Erythroblast (primary cell): ENCODE measurements at regions not wholly inside any gene's neighbourhood (a gene's known extent, or its start where the extent isn't known, plus 50 kb on each side); places are given as distances from the start of the nearest gene placed in this dataset.

Experiments used
- DNase-seq, 2 experiments: peaks; one replicate each; lab custom pipeline; 2025; lab: John Stamatoyannopoulos, UW
- GATA1 ChIP-seq: IDR thresholded peaks from 2 replicates; pipeline ENCODE4 v1.6.1; 2011; ENCODE audit warnings: low read depth, mild to moderate bottlenecking, control low read depth, low read length, moderate library complexity
- POLR2A ChIP-seq: IDR thresholded peaks from 2 replicates; pipeline ENCODE4 v1.6.1; 2011; ENCODE audit warnings: mild to moderate bottlenecking, low read length

- no peak for TF ChIP-seq POLR2A
- no peak for TF ChIP-seq GATA1
- no peak for DNase-seq
These were observed 58.2 kb upstream of the STOX2 start for GRCh38 chr4:183846951-183847350.

- no peak for DNase-seq
- TF ChIP-seq POLR2A (no peak), GATA1 (no peak)
These were observed 56.3 kb upstream of the STOX2 start for GRCh38 chr4:183848805-183849204.

- no peak for DNase-seq
- TF ChIP-seq GATA1 (no peak), POLR2A (no peak)
These were observed 52.1 kb upstream of the STOX2 start for GRCh38 chr4:183852910-183853547.

GRCh38 chr4:183853548-183853940 lies 51.6 kb upstream of the STOX2 start:
- DNase-seq, result no peak
- no peak for TF ChIP-seq POLR2A
- TF ChIP-seq GATA1, result no peak
